OCI-LY3 (cell line): ENCODE measurements at regions not wholly inside any gene's neighbourhood (a gene's known extent, or its start where the extent isn't known, plus 50 kb on each side); places are given as distances from the start of the nearest gene placed in this dataset.
"Not testable (repeated sequence)": the region's sequence is repeated elsewhere in the genome, so short reads cannot be mapped to it uniquely, and the experiment has no call there.

Source experiments
- CTCF ChIP-seq: fragments of 200-600, 300-600 bp; sonication (generic); IDR thresholded peaks from 2 replicates; pipeline ENCODE4 v1.5.1; 2014; ENCODE audit warnings: antibody characterized with exemption, low read length, low read depth
- EZH2phosphoT487 ChIP-seq: fragments of 200-600 bp; shearing (Covaris generic); IDR thresholded peaks from 2 replicates; pipeline ENCODE4 v1.6.1; 2018; ENCODE audit warnings: antibody characterized with exemption, mixed run types, low read depth

GRCh38 chr18:55892862-55893813, 305.1 kb upstream of the TCF4 start:
- TF ChIP-seq CTCF, EZH2phosphoT487: not testable (repeated sequence)
